ENCODE measurements at regions not wholly inside any gene's neighbourhood (a gene's known extent, or its start where the extent isn't known, plus 50 kb on each side); places are given as distances from the start of the nearest gene placed in this dataset.

DNA sequence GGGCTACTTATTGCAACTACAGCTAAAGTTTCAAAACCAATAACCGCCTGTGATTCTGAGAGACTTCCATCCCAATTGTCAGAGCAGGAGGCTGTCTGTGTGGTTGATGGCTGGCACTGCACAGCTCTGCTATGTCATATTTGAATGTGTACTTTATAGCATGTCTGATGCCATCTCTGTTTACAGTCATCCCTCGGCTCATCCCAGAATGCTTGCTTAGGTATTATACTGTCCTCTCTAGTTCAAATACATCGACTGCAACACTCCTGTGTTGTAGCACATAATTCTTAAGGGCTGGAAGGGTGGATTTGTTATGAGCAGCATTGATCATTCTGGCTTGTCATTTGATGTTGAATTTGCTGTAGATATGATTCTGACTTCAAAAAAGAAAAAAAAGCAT is 1617.5 kb upstream of the TENM3 start:
- TF ChIP-seq, protein P1, sequence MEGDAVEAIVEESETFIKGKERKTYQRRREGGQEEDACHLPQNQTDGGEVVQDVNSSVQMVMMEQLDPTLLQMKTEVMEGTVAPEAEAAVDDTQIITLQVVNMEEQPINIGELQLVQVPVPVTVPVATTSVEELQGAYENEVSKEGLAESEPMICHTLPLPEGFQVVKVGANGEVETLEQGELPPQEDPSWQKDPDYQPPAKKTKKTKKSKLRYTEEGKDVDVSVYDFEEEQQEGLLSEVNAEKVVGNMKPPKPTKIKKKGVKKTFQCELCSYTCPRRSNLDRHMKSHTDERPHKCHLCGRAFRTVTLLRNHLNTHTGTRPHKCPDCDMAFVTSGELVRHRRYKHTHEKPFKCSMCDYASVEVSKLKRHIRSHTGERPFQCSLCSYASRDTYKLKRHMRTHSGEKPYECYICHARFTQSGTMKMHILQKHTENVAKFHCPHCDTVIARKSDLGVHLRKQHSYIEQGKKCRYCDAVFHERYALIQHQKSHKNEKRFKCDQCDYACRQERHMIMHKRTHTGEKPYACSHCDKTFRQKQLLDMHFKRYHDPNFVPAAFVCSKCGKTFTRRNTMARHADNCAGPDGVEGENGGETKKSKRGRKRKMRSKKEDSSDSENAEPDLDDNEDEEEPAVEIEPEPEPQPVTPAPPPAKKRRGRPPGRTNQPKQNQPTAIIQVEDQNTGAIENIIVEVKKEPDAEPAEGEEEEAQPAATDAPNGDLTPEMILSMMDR (IDR thresholded peaks at IDR 0.05): no peak
- no peak for TF ChIP-seq POLR2A (IDR thresholded peaks at IDR 0.05)
- no peak for TF ChIP-seq EP300 (IDR thresholded peaks at IDR 0.05)
- no peak for TF ChIP-seq POLR2AphosphoS5 (IDR thresholded peaks at IDR 0.05)
